Panc1 (cell line): ENCODE measurements at regions not wholly inside any gene's neighbourhood (a gene's known extent, or its start where the extent isn't known, plus 50 kb on each side); places are given as distances from the start of the nearest gene placed in this dataset.

Source experiments
- POLR2AphosphoS5 ChIP-seq: IDR thresholded peaks from 2 replicates; pipeline ENCODE4 v1.6.1; 2012; ENCODE audit warnings: mild to moderate bottlenecking, low read depth, low read length, moderate library complexity
- SIN3A ChIP-seq: IDR thresholded peaks from 2 replicates; pipeline ENCODE4 v1.6.1; 2012; ENCODE audit warnings: low read depth, mild to moderate bottlenecking, low read length, moderate library complexity, borderline replicate concordance; ENCODE audit not compliant: insufficient read depth
- TCF7L2 ChIP-seq: IDR thresholded peaks from 2 replicates; pipeline ENCODE4 v1.6.1; 2011; ENCODE audit warnings: mild to moderate bottlenecking, low read depth, low read length, inconsistent platforms
- TF ChIP-seq, protein P1 (sequence below): fragments of 450-650 bp; IDR thresholded peaks from 2 replicates; pipeline ENCODE4 v1.5.1; 2017; ENCODE audit warnings: mild to moderate bottlenecking
- TF ChIP-seq, protein P2 (sequence below), 2 experiments: IDR thresholded peaks; 2 replicates each; pipeline ENCODE4 v1.6.1; 2011 to 2012; ENCODE audit warnings: low read depth in 2 of 2, control low read depth in 1 of 2, low read length in 1 of 2, mild to moderate bottlenecking in 1 of 2, moderate library complexity in 1 of 2; ENCODE audit not compliant: insufficient read depth in 1 of 2

GRCh38 chr3:59508273-59508672, 458.4 kb upstream of the CFAP20DC start:
- TF ChIP-seq, protein P1, sequence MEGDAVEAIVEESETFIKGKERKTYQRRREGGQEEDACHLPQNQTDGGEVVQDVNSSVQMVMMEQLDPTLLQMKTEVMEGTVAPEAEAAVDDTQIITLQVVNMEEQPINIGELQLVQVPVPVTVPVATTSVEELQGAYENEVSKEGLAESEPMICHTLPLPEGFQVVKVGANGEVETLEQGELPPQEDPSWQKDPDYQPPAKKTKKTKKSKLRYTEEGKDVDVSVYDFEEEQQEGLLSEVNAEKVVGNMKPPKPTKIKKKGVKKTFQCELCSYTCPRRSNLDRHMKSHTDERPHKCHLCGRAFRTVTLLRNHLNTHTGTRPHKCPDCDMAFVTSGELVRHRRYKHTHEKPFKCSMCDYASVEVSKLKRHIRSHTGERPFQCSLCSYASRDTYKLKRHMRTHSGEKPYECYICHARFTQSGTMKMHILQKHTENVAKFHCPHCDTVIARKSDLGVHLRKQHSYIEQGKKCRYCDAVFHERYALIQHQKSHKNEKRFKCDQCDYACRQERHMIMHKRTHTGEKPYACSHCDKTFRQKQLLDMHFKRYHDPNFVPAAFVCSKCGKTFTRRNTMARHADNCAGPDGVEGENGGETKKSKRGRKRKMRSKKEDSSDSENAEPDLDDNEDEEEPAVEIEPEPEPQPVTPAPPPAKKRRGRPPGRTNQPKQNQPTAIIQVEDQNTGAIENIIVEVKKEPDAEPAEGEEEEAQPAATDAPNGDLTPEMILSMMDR: no peak
- TF ChIP-seq POLR2AphosphoS5 (no peak), SIN3A (no peak), TCF7L2 (no peak)
- TF ChIP-seq, protein P2, sequence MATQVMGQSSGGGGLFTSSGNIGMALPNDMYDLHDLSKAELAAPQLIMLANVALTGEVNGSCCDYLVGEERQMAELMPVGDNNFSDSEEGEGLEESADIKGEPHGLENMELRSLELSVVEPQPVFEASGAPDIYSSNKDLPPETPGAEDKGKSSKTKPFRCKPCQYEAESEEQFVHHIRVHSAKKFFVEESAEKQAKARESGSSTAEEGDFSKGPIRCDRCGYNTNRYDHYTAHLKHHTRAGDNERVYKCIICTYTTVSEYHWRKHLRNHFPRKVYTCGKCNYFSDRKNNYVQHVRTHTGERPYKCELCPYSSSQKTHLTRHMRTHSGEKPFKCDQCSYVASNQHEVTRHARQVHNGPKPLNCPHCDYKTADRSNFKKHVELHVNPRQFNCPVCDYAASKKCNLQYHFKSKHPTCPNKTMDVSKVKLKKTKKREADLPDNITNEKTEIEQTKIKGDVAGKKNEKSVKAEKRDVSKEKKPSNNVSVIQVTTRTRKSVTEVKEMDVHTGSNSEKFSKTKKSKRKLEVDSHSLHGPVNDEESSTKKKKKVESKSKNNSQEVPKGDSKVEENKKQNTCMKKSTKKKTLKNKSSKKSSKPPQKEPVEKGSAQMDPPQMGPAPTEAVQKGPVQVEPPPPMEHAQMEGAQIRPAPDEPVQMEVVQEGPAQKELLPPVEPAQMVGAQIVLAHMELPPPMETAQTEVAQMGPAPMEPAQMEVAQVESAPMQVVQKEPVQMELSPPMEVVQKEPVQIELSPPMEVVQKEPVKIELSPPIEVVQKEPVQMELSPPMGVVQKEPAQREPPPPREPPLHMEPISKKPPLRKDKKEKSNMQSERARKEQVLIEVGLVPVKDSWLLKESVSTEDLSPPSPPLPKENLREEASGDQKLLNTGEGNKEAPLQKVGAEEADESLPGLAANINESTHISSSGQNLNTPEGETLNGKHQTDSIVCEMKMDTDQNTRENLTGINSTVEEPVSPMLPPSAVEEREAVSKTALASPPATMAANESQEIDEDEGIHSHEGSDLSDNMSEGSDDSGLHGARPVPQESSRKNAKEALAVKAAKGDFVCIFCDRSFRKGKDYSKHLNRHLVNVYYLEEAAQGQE (IDR thresholded peaks at IDR 0.05; ENCODE audit: insufficient read depth in 1 of 2, low read depth in 2 of 2, low read length in 1 of 2): no peak
